ENCODE measurements at regions not wholly inside any gene's neighbourhood (a gene's known extent, or its start where the extent isn't known, plus 50 kb on each side); places are given as distances from the start of the nearest gene placed in this dataset.

DNA sequence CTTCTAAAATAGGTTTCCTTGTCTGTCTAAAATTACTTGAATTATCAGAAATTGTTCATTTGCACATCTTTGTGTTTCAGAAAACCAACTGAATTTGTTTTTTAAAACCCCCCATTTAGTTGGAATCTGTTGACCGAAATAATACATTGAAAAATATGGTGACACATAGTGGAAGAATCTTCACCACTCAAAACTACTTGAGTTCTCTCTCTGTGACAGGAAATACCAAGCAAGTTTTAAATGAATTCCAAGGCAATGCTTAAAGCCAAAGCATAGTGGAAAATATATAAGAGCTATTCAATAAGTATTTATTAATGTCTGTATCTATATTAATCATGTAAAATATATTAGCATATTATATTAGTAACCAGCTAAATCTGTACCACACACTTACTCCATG is 224.9 kb upstream of the COL8A1 start:
- TF ChIP-seq POLR2A (IDR thresholded peaks at IDR 0.05) (no peak), EP300 (IDR thresholded peaks at IDR 0.05) (no peak), POLR2AphosphoS5 (IDR thresholded peaks at IDR 0.05) (no peak)
- TF ChIP-seq, protein P1, sequence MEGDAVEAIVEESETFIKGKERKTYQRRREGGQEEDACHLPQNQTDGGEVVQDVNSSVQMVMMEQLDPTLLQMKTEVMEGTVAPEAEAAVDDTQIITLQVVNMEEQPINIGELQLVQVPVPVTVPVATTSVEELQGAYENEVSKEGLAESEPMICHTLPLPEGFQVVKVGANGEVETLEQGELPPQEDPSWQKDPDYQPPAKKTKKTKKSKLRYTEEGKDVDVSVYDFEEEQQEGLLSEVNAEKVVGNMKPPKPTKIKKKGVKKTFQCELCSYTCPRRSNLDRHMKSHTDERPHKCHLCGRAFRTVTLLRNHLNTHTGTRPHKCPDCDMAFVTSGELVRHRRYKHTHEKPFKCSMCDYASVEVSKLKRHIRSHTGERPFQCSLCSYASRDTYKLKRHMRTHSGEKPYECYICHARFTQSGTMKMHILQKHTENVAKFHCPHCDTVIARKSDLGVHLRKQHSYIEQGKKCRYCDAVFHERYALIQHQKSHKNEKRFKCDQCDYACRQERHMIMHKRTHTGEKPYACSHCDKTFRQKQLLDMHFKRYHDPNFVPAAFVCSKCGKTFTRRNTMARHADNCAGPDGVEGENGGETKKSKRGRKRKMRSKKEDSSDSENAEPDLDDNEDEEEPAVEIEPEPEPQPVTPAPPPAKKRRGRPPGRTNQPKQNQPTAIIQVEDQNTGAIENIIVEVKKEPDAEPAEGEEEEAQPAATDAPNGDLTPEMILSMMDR (IDR thresholded peaks at IDR 0.05), result no peak

All from gastroesophageal sphincter (tissue), 3 donors.